Chondrocyte (in vitro differentiated cells): ENCODE measurements at regions not wholly inside any gene's neighbourhood (a gene's known extent, or its start where the extent isn't known, plus 50 kb on each side); places are given as distances from the start of the nearest gene placed in this dataset.

Experiments used
- DNase-seq: peaks from one replicate; pipeline ENCODE4 v3.0.0; 2021; ENCODE audit warnings: mixed read lengths, low spot score
- H3K27ac Mint-ChIP-seq: one replicate; pipeline ENCODE4 v1.8.0; 2021; ENCODE audit warnings: mild to moderate bottlenecking, moderate library complexity, mixed read lengths; ENCODE audit not compliant: unreplicated experiment
- H3K27me3 Mint-ChIP-seq: 2 replicates; pipeline ENCODE4 v1.8.0; 2021; ENCODE audit warnings: low read depth, mixed read lengths
- H3K36me3 Mint-ChIP-seq: 2 replicates; pipeline ENCODE4 v1.8.0; 2021; ENCODE audit warnings: low read depth, mixed read lengths
- H3K4me1 Mint-ChIP-seq: 2 replicates; pipeline ENCODE4 v1.8.0; 2021; ENCODE audit warnings: low read depth, mild to moderate bottlenecking, mixed read lengths
- H3K4me3 Mint-ChIP-seq: one replicate; pipeline ENCODE4 v1.8.0; 2021; ENCODE audit warnings: mild to moderate bottlenecking, moderate library complexity, mixed read lengths; ENCODE audit not compliant: unreplicated experiment
- H3K9me3 Mint-ChIP-seq: 2 replicates; pipeline ENCODE4 v1.8.0; 2021; ENCODE audit warnings: low read depth, mixed read lengths
- CTCF ChIP-seq: fragments of 200-600 bp; sonication (generic); IDR thresholded peaks from 2 replicates; pipeline ENCODE4 v1.5.0; 2021; ENCODE audit warnings: antibody characterized with exemption, mild to moderate bottlenecking, moderate library complexity

GRCh38 chr3:166199491-166199890, 362.3 kb upstream of the BCHE start:
- Mint-ChIP-seq H3K4me1 (no peaks in the 10 kb centered on the region), H3K27ac (no peak overlapping the region), H3K36me3 (no peaks in the 10 kb centered on the region), H3K27me3 (peaks cover 6% of the 10 kb centered on the region), H3K9me3 (no peaks in the 10 kb centered on the region), H3K4me3 (no peak overlapping the region)
- no peak for TF ChIP-seq CTCF
- DNase-seq = no peak

- no peaks in the 10 kb centered on the region for H3K9me3 Mint-ChIP-seq
- no peaks in the 10 kb centered on the region for H3K36me3 Mint-ChIP-seq
- no peak overlapping the region for H3K27ac Mint-ChIP-seq
- H3K4me3 Mint-ChIP-seq = no peak overlapping the region
- no peak for TF ChIP-seq CTCF
- no peaks in the 10 kb centered on the region for H3K27me3 Mint-ChIP-seq
- DNase-seq = no peak
- no peaks in the 10 kb centered on the region for H3K4me1 Mint-ChIP-seq
These were observed 358.6 kb upstream of the BCHE start for GRCh38 chr3:166195808-166196207.

GRCh38 chr3:166191411-166191810, 354.2 kb upstream of the BCHE start:
- Mint-ChIP-seq H3K9me3 (no peaks in the 10 kb centered on the region), H3K27me3 (no peaks in the 10 kb centered on the region), H3K36me3 (no peaks in the 10 kb centered on the region), H3K4me1 (no peaks in the 10 kb centered on the region), H3K4me3 (no peak overlapping the region), H3K27ac (no peak overlapping the region)
- no peak for TF ChIP-seq CTCF
- DNase-seq = no peak

GRCh38 chr3:166190360-166190759, 353.1 kb upstream of the BCHE start:
- no peak for TF ChIP-seq CTCF
- no peaks in the 10 kb centered on the region for H3K9me3 Mint-ChIP-seq
- H3K27ac Mint-ChIP-seq = no peak overlapping the region
- DNase-seq = no peak
- no peaks in the 10 kb centered on the region for H3K4me1 Mint-ChIP-seq
- H3K4me3 Mint-ChIP-seq = no peak overlapping the region
- H3K27me3 Mint-ChIP-seq = peaks cover 4% of the 10 kb centered on the region
- H3K36me3 Mint-ChIP-seq = no peaks in the 10 kb centered on the region

GRCh38 chr3:166187237-166187636, 350.0 kb upstream of the BCHE start:
- no peaks in the 10 kb centered on the region for H3K4me1 Mint-ChIP-seq
- TF ChIP-seq CTCF = no peak
- H3K27me3 Mint-ChIP-seq = peaks cover 8% of the 10 kb centered on the region
- H3K36me3 Mint-ChIP-seq = no peaks in the 10 kb centered on the region
- H3K4me3 Mint-ChIP-seq = no peak overlapping the region
- no peaks in the 10 kb centered on the region for H3K9me3 Mint-ChIP-seq
- DNase-seq = no peak
- H3K27ac Mint-ChIP-seq = no peak overlapping the region
